Choroid plexus epithelial cell (primary cell): ENCODE measurements at regions not wholly inside any gene's neighbourhood (a gene's known extent, or its start where the extent isn't known, plus 50 kb on each side); places are given as distances from the start of the nearest gene placed in this dataset.
A peak's percentile ranks its signal among the peaks of the same experiment; 100 is the strongest.

Source experiments
- DNase-seq: peaks from one replicate; pipeline ENCODE4 v3.0.0-alpha.2; 2010; ENCODE audit warnings: low read depth
- H3K4me3 ChIP-seq: 2 replicates; pipeline ENCODE4 v1.5.1; 2011; ENCODE audit warnings: low read depth, mild to moderate bottlenecking, control low read depth, low read length, moderate library complexity
- TF ChIP-seq, protein P1 (sequence below): conservative IDR thresholded peaks from 2 replicates; pipeline ENCODE4 v1.5.1; 2011; ENCODE audit warnings: low read depth, mild to moderate bottlenecking, control low read depth, inconsistent platforms, low read length, moderate library complexity

DNA sequence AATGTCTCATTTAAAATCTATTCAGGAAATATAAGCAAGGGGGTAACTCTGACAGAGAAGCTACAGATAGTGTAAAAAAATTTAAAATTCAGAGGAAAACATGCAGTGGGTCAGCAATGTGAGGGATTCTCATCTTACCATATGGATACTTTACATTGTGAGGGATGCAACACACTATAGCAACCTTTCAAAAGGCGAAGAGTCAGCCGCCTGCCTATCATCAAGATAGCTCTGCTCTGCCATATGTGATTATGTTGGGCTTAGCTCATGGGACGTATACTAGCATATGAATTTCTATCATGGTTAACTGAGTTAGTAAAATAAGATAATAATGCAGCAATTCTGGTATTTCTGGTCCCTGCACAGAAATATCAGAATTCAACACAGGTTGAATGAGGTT is 130.9 kb downstream of the MAP3K7 start:
- DNase-seq: no peak
- TF ChIP-seq, protein P1, sequence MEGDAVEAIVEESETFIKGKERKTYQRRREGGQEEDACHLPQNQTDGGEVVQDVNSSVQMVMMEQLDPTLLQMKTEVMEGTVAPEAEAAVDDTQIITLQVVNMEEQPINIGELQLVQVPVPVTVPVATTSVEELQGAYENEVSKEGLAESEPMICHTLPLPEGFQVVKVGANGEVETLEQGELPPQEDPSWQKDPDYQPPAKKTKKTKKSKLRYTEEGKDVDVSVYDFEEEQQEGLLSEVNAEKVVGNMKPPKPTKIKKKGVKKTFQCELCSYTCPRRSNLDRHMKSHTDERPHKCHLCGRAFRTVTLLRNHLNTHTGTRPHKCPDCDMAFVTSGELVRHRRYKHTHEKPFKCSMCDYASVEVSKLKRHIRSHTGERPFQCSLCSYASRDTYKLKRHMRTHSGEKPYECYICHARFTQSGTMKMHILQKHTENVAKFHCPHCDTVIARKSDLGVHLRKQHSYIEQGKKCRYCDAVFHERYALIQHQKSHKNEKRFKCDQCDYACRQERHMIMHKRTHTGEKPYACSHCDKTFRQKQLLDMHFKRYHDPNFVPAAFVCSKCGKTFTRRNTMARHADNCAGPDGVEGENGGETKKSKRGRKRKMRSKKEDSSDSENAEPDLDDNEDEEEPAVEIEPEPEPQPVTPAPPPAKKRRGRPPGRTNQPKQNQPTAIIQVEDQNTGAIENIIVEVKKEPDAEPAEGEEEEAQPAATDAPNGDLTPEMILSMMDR: no peak
- H3K4me3 ChIP-seq: no peak overlapping the region

- TF ChIP-seq, protein P1: no peak
- no peak for DNase-seq
- H3K4me3 ChIP-seq: no peak overlapping the region
These were observed 131.9 kb downstream of the MAP3K7 start for GRCh38 chr6:90454836-90455427.

DNA sequence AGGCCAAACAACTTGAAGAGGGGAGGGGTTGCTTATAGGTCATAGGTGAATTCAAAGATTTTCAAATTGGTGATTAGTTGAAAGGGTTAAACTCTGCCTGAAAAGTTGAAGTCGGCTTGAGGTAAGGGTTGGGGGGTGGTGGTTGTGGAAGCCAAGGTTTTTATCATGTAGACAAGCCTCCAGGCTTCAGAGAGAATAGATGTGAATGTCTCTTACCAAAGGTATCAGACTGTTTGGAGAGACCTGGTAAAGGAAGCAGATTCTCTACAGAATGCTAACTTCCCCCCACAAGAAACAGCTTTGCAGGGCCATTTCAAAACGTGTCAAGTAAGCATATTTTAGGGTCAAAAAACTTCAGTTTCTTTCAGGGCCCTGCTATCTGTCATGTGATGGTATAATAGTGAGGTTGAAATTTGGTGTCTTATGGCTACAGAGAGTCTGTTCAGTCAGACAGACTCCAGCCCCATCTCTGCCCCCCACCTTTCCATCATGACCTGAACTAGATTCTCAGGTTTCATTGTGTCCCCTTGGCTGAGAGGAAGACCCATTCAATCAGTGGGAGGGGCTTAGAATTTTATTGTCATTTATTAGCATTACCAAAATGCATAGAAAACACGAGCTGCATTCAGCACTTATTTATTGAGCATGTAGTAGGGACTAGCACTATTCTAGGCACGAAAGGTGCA is 136.5 kb downstream of the MAP3K7 start:
- TF ChIP-seq, protein P1: no peak
- no peak for DNase-seq
- no peak overlapping the region for H3K4me3 ChIP-seq

- no peak for DNase-seq
- TF ChIP-seq, protein P1: no peak
These were observed 137.6 kb downstream of the MAP3K7 start for GRCh38 chr6:90449311-90449710.

DNA sequence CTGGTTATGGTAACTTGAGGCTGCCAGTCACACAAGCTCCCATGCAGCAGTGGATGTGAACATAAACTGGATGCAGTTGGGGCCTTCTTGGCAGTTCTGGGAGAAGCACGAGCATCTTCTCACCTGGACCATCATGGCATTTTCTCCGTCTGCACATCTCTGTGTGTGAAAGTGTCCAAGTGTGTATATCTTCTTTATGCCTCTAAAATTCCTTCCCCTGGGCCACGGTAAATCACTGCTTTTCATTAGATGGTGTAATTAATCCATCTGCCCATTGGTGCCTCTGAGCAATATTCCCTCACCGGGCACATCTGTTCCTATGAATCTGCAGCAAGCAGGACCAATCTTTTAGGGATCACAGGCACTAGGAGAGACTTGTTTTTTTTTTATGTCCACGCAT is 138.0 kb downstream of the MAP3K7 start:
- TF ChIP-seq, protein P1: no peak
- no peak for DNase-seq
- no peak overlapping the region for H3K4me3 ChIP-seq

More at GRCh38 chr6:90449311-90449710, 137.6 kb downstream of the MAP3K7 start:
- H3K4me3 ChIP-seq: no peak overlapping the region

DNA sequence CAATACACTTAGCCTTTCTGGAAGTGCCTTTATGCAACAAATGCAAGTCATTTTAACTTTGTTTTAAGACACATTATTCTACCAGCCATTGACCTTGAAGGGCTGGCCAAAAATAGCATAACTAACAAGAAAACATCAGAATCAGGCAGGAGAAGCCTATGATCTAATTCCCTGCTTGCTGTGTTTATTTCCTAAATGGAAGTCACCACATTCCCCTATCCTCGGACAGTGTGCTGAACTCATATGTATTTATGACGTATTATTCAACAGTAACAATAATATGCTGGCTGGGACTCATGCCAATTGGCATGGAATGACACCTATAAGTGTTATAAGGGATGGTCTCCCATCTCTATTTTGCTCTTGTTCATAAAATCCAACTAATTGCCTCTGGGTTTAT is 140.7 kb downstream of the MAP3K7 start:
- TF ChIP-seq, protein P1: no peak
- peak; percentile 48 for DNase-seq
- no peak overlapping the region for H3K4me3 ChIP-seq
